ENCODE measurements at regions not wholly inside any gene's neighbourhood (a gene's known extent, or its start where the extent isn't known, plus 50 kb on each side); places are given as distances from the start of the nearest gene placed in this dataset.

- no peak for DNase-seq
Measured at GRCh38 chr22:49270595-49271368, 556.9 kb downstream of the BRD1 start.

- no peak for DNase-seq
Measured at GRCh38 chr22:49269928-49270327, 557.7 kb downstream of the BRD1 start.

GRCh38 chr22:49269371-49269770 is 558.3 kb downstream of the BRD1 start:
- DNase-seq: no peak

- no peak for DNase-seq
Measured at GRCh38 chr22:49268924-49269323, 558.7 kb downstream of the BRD1 start.

GRCh38 chr22:49267996-49268395 is 559.7 kb downstream of the BRD1 start:
- no peak for DNase-seq

GRCh38 chr22:49266561-49267519 is 560.8 kb downstream of the BRD1 start:
- no peak for DNase-seq

GRCh38 chr22:49264696-49265095 is 563.0 kb downstream of the BRD1 start:
- no peak for DNase-seq

GRCh38 chr22:49263101-49263500 is 564.6 kb downstream of the BRD1 start:
- no peak for DNase-seq

- DNase-seq: no peak
Measured at GRCh38 chr22:49262167-49262566, 565.5 kb downstream of the BRD1 start.

GRCh38 chr22:49261616-49262015 is 566.1 kb downstream of the BRD1 start:
- DNase-seq: no peak

GRCh38 chr22:49260681-49261580 is 566.7 kb downstream of the BRD1 start:
- no peak for DNase-seq

GRCh38 chr22:49259839-49260615 is 567.6 kb downstream of the BRD1 start:
- no peak for DNase-seq

- no peak for DNase-seq
Measured at GRCh38 chr22:49258107-49259010, 569.3 kb downstream of the BRD1 start.

- no peak for DNase-seq
Measured at GRCh38 chr22:49257551-49257961, 570.1 kb downstream of the BRD1 start.

- no peak for DNase-seq
Measured at GRCh38 chr22:49255741-49256318, 571.8 kb downstream of the BRD1 start.

- DNase-seq: no peak
Measured at GRCh38 chr22:49255154-49255553, 572.5 kb downstream of the BRD1 start.

GRCh38 chr22:49253656-49254055 is 574.0 kb downstream of the BRD1 start:
- DNase-seq: no peak

- DNase-seq: no peak
Measured at GRCh38 chr22:49251371-49251770, 576.3 kb downstream of the BRD1 start.

GRCh38 chr22:49247194-49247924 is 580.3 kb downstream of the BRD1 start:
- DNase-seq: no peak
